ENCODE measurements at regions not wholly inside any gene's neighbourhood (a gene's known extent, or its start where the extent isn't known, plus 50 kb on each side); places are given as distances from the start of the nearest gene placed in this dataset.

DNA sequence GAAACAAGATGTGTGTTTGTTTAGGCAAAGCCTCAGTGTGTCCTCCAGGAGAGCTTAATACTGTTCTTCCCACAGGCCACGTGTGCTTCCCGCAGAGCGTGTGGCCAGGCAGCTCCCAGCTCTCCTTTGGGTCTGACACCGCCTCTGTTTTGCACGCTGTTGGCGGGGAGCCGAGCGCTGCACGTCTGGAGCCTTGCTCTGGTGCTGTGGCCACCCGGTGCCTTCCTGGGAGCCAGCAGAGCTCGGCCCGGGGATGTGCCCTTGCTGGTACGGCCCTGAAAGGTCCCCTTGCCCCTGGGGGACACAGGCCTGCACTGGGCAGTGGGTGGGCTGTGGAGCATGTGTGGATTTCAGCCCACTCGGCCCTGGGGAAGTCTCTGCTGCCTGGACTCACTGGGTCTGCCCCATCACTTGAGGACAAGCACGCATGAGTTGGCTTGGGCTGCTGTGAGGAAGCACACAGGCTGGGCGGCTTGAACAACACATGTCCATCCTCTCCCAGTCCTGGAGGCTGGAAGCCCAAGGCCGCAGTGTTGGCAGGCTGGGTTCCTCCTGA, 160.7 kb upstream of the HDAC4 start:
- TF ChIP-seq POLR2A (IDR thresholded peaks at IDR 0.05) (no peak), EP300 (IDR thresholded peaks at IDR 0.05) (no peak), POLR2AphosphoS5 (IDR thresholded peaks at IDR 0.05) (peak in 1 of 3 donors; percentile 30)
- TF ChIP-seq, protein P1, sequence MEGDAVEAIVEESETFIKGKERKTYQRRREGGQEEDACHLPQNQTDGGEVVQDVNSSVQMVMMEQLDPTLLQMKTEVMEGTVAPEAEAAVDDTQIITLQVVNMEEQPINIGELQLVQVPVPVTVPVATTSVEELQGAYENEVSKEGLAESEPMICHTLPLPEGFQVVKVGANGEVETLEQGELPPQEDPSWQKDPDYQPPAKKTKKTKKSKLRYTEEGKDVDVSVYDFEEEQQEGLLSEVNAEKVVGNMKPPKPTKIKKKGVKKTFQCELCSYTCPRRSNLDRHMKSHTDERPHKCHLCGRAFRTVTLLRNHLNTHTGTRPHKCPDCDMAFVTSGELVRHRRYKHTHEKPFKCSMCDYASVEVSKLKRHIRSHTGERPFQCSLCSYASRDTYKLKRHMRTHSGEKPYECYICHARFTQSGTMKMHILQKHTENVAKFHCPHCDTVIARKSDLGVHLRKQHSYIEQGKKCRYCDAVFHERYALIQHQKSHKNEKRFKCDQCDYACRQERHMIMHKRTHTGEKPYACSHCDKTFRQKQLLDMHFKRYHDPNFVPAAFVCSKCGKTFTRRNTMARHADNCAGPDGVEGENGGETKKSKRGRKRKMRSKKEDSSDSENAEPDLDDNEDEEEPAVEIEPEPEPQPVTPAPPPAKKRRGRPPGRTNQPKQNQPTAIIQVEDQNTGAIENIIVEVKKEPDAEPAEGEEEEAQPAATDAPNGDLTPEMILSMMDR (IDR thresholded peaks at IDR 0.05) = no peak

All from stomach (tissue), 4 donors.